ENCODE measurements at regions not wholly inside any gene's neighbourhood (a gene's known extent, or its start where the extent isn't known, plus 50 kb on each side); places are given as distances from the start of the nearest gene placed in this dataset.

- DNase-seq (ENCODE audit: low read depth), result no peak
- no peak overlapping the region for H3K4me3 ChIP-seq (ENCODE audit: low read depth, low read length)
- TF ChIP-seq, protein P1, sequence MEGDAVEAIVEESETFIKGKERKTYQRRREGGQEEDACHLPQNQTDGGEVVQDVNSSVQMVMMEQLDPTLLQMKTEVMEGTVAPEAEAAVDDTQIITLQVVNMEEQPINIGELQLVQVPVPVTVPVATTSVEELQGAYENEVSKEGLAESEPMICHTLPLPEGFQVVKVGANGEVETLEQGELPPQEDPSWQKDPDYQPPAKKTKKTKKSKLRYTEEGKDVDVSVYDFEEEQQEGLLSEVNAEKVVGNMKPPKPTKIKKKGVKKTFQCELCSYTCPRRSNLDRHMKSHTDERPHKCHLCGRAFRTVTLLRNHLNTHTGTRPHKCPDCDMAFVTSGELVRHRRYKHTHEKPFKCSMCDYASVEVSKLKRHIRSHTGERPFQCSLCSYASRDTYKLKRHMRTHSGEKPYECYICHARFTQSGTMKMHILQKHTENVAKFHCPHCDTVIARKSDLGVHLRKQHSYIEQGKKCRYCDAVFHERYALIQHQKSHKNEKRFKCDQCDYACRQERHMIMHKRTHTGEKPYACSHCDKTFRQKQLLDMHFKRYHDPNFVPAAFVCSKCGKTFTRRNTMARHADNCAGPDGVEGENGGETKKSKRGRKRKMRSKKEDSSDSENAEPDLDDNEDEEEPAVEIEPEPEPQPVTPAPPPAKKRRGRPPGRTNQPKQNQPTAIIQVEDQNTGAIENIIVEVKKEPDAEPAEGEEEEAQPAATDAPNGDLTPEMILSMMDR (IDR thresholded peaks at IDR 0.05; ENCODE audit: insufficient read depth, low read depth, low read length), result no peak
Measured at GRCh38 chr11:96885405-96885804, 495.6 kb downstream of the JRKL start.

- DNase-seq (ENCODE audit: low read depth), result no peak
- TF ChIP-seq, protein P1 (IDR thresholded peaks at IDR 0.05; ENCODE audit: insufficient read depth, low read depth, low read length), result no peak
- H3K4me3 ChIP-seq (ENCODE audit: low read depth, low read length), result no peak overlapping the region
Measured at GRCh38 chr11:96885912-96886311, 496.1 kb downstream of the JRKL start.

- no peak overlapping the region for H3K4me3 ChIP-seq (ENCODE audit: low read depth, low read length)
- TF ChIP-seq, protein P1 (IDR thresholded peaks at IDR 0.05; ENCODE audit: insufficient read depth, low read depth, low read length), result no peak
- DNase-seq (ENCODE audit: low read depth), result no peak
Measured at GRCh38 chr11:96893988-96894387, 504.2 kb downstream of the JRKL start.

GRCh38 chr11:96894587-96894986, 504.8 kb downstream of the JRKL start:
- TF ChIP-seq, protein P1 (IDR thresholded peaks at IDR 0.05; ENCODE audit: insufficient read depth, low read depth, low read length), result no peak
- H3K4me3 ChIP-seq (ENCODE audit: low read depth, low read length), result no peak overlapping the region
- DNase-seq (ENCODE audit: low read depth), result no peak

DNA sequence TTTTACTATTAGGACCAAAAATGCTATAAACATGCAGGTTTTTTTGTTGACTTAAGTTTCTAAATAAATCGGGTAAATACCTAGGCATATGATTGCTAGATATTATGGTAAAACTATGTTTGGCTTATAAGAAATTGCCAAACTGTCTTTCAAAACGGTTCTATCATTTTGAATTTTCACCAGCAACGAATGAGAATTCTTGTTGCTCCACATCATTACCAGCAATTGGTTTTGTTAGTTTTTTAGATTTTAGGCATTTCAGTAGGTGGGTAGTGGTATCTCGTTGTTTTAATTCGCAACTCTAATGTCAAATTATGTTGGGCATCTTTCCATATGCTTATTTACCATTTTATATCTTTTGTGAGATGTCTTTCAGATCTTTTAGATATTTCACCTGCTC, 510.2 kb downstream of the JRKL start:
- H3K4me3 ChIP-seq (ENCODE audit: low read depth, low read length), result no peak overlapping the region
- no peak for DNase-seq (ENCODE audit: low read depth)
- TF ChIP-seq, protein P1 (IDR thresholded peaks at IDR 0.05; ENCODE audit: insufficient read depth, low read depth, low read length), result no peak

GRCh38 chr11:96905143-96905542, 515.3 kb downstream of the JRKL start:
- no peak for DNase-seq (ENCODE audit: low read depth)
- TF ChIP-seq, protein P1 (IDR thresholded peaks at IDR 0.05; ENCODE audit: insufficient read depth, low read depth, low read length), result no peak
- H3K4me3 ChIP-seq (ENCODE audit: low read depth, low read length), result no peak overlapping the region

DNA sequence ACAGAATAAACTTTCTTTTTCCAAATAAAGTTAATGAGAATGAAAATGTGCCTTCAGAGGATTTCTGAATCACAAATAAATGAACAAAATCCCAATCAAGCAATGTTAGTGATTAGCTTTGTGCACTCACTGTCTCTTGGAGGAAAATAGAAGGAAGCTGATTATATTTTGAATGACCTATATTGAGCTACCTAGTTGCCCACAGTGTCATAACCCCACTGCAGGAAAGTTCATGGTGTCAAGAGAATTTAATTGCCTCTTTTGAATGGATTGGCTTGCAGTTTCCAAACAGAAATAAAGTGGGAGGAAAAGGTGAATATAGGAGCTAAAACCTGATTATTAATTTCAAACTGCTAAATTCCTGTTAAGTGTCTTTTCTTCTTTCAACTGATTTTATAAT, 515.9 kb downstream of the JRKL start:
- no peak overlapping the region for H3K4me3 ChIP-seq (ENCODE audit: low read depth, low read length)
- TF ChIP-seq, protein P1 (IDR thresholded peaks at IDR 0.05; ENCODE audit: insufficient read depth, low read depth, low read length), result no peak
- DNase-seq (ENCODE audit: low read depth), result no peak

Data from fibroblast of villous mesenchyme (primary cell).